GM23338 (cell line): ENCODE measurements at regions not wholly inside any gene's neighbourhood (a gene's known extent, or its start where the extent isn't known, plus 50 kb on each side); places are given as distances from the start of the nearest gene placed in this dataset.

Experiments used
- ATAC-seq: fragments of 200-7000 bp; cut with Tn5 transposase; 3 replicates; pipeline ENCODE4 v1.9.1; 2020
- DNase-seq: peaks from one replicate; pipeline ENCODE4 v3.0.0-alpha.2; 2015; ENCODE audit warnings: low spot score
- H2AFZ ChIP-seq: fragments of 200-600 bp; sonication (generic); 2 replicates; pipeline ENCODE4 v1.8.0; 2016; ENCODE audit warnings: antibody characterized with exemption, mild to moderate bottlenecking, moderate library complexity
- H3F3A ChIP-seq: fragments of 200-600 bp; sonication (generic); replicated peaks from 2 replicates; pipeline ENCODE4 v1.8.0; 2017; ENCODE audit warnings: antibody characterized with exemption, mixed run types, low read depth
- H3K27ac ChIP-seq: fragments of 200-600 bp; sonication (generic); 2 replicates; pipeline ENCODE4 v1.6.1; 2016; ENCODE audit warnings: low read depth
- H3K27me3 ChIP-seq: fragments of 200-600 bp; sonication (generic); 2 replicates; pipeline ENCODE4 v1.8.0; 2016; ENCODE audit warnings: mild to moderate bottlenecking, mixed run types, moderate library complexity; ENCODE audit not compliant: insufficient read depth
- H3K36me3 ChIP-seq: fragments of 200-600 bp; sonication (generic); 2 replicates; pipeline ENCODE4 v1.8.0; 2016; ENCODE audit warnings: mild to moderate bottlenecking; ENCODE audit not compliant: insufficient read depth
- H3K4me1 ChIP-seq: fragments of 200-600 bp; sonication (generic); 2 replicates; pipeline ENCODE4 v1.8.0; 2016; ENCODE audit warnings: mild to moderate bottlenecking, moderate library complexity; ENCODE audit not compliant: insufficient read depth
- H3K4me2 ChIP-seq: fragments of 200-600 bp; sonication (generic); 2 replicates; pipeline ENCODE4 v1.7.1; 2017; ENCODE audit warnings: mixed run types
- H3K4me3 ChIP-seq: fragments of 200-600 bp; sonication (generic); 2 replicates; pipeline ENCODE4 v1.6.1; 2016; ENCODE audit warnings: mixed run types
- H3K79me2 ChIP-seq: fragments of 200-600 bp; sonication (generic); replicated peaks from 2 replicates; pipeline ENCODE4 v1.8.0; 2017; ENCODE audit warnings: mild to moderate bottlenecking; ENCODE audit not compliant: insufficient read depth
- H3K9me2 ChIP-seq: fragments of 200-600 bp; sonication (generic); 2 replicates; pipeline ENCODE4 v1.8.0; 2017; ENCODE audit not compliant: insufficient read depth
- H4K20me1 ChIP-seq: fragments of 200-600 bp; sonication (generic); replicated peaks from 2 replicates; pipeline ENCODE4 v1.8.0; 2017; ENCODE audit warnings: mild to moderate bottlenecking; ENCODE audit not compliant: insufficient read depth
- H3K27ac Mint-ChIP-seq: 2 replicates; pipeline ENCODE4 v1.8.0; 2020; ENCODE audit warnings: inconsistent platforms, mild to moderate bottlenecking, moderate library complexity, mixed read lengths
- H3K27me3 Mint-ChIP-seq: 3 replicates; pipeline ENCODE4 v1.8.0; 2022; ENCODE audit warnings: low read depth, mild to moderate bottlenecking, moderate library complexity, mixed read lengths, inconsistent platforms; ENCODE audit not compliant: insufficient read depth, poor library complexity
- H3K36me3 Mint-ChIP-seq: 3 replicates; pipeline ENCODE4 v1.8.0; 2021; ENCODE audit warnings: low read depth, mild to moderate bottlenecking, inconsistent platforms, moderate library complexity, mixed read lengths
- H3K4me1 Mint-ChIP-seq: 3 replicates; pipeline ENCODE4 v1.8.0; 2020; ENCODE audit warnings: mild to moderate bottlenecking, inconsistent platforms, mixed read lengths
- H3K4me3 Mint-ChIP-seq: 3 replicates; pipeline ENCODE4 v1.8.0; 2021; ENCODE audit warnings: moderate library complexity, mild to moderate bottlenecking, inconsistent platforms, mixed read lengths
- H3K9me3 Mint-ChIP-seq: 3 replicates; pipeline ENCODE4 v1.8.0; 2020; ENCODE audit warnings: moderate library complexity, mild to moderate bottlenecking, inconsistent platforms, mixed read lengths
- CREB1 ChIP-seq: fragments of 250-450 bp; sonication (Bioruptor Pico); IDR thresholded peaks from 2 replicates; pipeline ENCODE4 v1.5.0; 2020; ENCODE audit warnings: low read depth, mild to moderate bottlenecking, moderate library complexity
- EZH2 ChIP-seq: fragments of 200-600 bp; sonication (generic); IDR thresholded peaks from one replicate; pipeline ENCODE4 v1.8.0; 2017; ENCODE audit warnings: antibody characterized with exemption, mild to moderate bottlenecking, low read depth; ENCODE audit not compliant: unreplicated experiment
- EZH2phosphoT487 ChIP-seq: fragments of 200-600 bp; sonication (generic); IDR thresholded peaks from one replicate; pipeline ENCODE4 v1.8.1; 2018; ENCODE audit warnings: antibody characterized with exemption; ENCODE audit not compliant: unreplicated experiment
- JUNB ChIP-seq: IDR thresholded peaks from one replicate; pipeline ENCODE4 v1.6.1; 2016; ENCODE audit warnings: antibody characterized with exemption; ENCODE audit not compliant: unreplicated experiment
- NANOG ChIP-seq: IDR thresholded peaks from 2 replicates; pipeline ENCODE4 v1.6.1; 2016; ENCODE audit warnings: antibody characterized with exemption, borderline replicate concordance
- POLR2AphosphoS5 ChIP-seq: IDR thresholded peaks from 2 replicates; pipeline ENCODE4 v1.6.1; 2016; ENCODE audit warnings: antibody characterized with exemption, low read depth
- STAT1 ChIP-seq: IDR thresholded peaks from one replicate; pipeline ENCODE4 v1.6.1; 2016; ENCODE audit warnings: antibody characterized with exemption; ENCODE audit not compliant: unreplicated experiment
- ZNF114 ChIP-seq: fragments of 250-450 bp; sonication (Bioruptor Pico); IDR thresholded peaks from 2 replicates; pipeline ENCODE4 v1.5.0; 2020; ENCODE audit warnings: mild to moderate bottlenecking, moderate library complexity
- ZNF331 ChIP-seq: fragments of 250-450 bp; sonication (Bioruptor Pico); IDR thresholded peaks from 2 replicates; pipeline ENCODE4 v1.5.0; 2020; ENCODE audit warnings: low read depth, mild to moderate bottlenecking, moderate library complexity
- TF ChIP-seq, protein P1 (sequence below): fragments of 250-450 bp; sonication (Bioruptor Pico); IDR thresholded peaks from 2 replicates; pipeline ENCODE4 v1.5.0; 2020; ENCODE audit warnings: mild to moderate bottlenecking, moderate library complexity
- TF ChIP-seq, protein P2 (sequence below): IDR thresholded peaks from 2 replicates; pipeline ENCODE4 v1.6.1; 2016; ENCODE audit warnings: antibody characterized with exemption
- TF ChIP-seq, protein P3 (sequence below), 2 experiments: fragments of 200-600 bp in 1 of 2; sonication (generic) in 1 of 2; conservative IDR thresholded peaks; 2 replicates each; pipeline versions ENCODE4 v1.5.1 to v1.6.1; 2016 to 2017; ENCODE audit warnings: antibody characterized with exemption in 2 of 2, low read depth in 2 of 2, mild to moderate bottlenecking in 2 of 2, moderate library complexity in 1 of 2
- TF ChIP-seq, protein P4 (sequence below): IDR thresholded peaks from one replicate; pipeline ENCODE4 v1.6.1; 2018; ENCODE audit warnings: antibody characterized with exemption; ENCODE audit not compliant: unreplicated experiment

DNA sequence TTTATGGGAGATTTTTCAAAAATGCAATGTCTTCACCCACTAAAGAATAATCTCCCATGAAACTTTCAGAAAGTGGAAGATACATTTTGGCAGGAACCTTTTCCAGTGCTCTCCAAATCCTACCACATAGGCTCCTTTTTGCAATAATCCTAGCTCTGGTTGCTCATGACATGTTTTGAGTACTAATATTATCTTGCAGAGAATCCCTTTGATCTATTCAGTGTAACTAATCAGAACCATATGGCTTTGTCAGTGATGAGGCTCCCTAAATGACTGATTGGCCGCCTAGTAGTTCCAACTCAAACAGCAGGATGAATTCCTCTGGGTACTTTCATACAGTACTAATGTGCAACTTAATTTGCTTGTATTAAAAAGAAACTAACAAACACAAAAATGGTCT is 544.0 kb upstream of the FAM98A start:
- DNase-seq (no peak), ATAC-seq (no peak)
- Histone ChIP-seq H3K4me2 (no peak overlapping the region), H3K4me1 (no peaks in the 10 kb centered on the region), H3K36me3 (no peaks in the 10 kb centered on the region; the same call in 1 of the 2 replicates), H2AFZ (no peak overlapping the region), H3K9me2 (0 out of 2 replicates have a peak, but pooled peaks cover 3% of the 10 kb centered on the region), H3F3A (no peaks in the 10 kb centered on the region), H3K27ac (no peak overlapping the region), H3K79me2 (no peaks in the 10 kb centered on the region), H3K27me3 (no peaks in the 10 kb centered on the region), H4K20me1 (no peaks in the 10 kb centered on the region), H3K4me3 (no peak overlapping the region)
- no peaks in the 10 kb centered on the region for H3K27me3 Mint-ChIP-seq
- no peak overlapping the region for H3K27ac Mint-ChIP-seq
- H3K4me1 Mint-ChIP-seq = no peaks in the 10 kb centered on the region
- peaks cover 52% of the 10 kb centered on the region for H3K9me3 Mint-ChIP-seq
- TF ChIP-seq, protein P1, sequence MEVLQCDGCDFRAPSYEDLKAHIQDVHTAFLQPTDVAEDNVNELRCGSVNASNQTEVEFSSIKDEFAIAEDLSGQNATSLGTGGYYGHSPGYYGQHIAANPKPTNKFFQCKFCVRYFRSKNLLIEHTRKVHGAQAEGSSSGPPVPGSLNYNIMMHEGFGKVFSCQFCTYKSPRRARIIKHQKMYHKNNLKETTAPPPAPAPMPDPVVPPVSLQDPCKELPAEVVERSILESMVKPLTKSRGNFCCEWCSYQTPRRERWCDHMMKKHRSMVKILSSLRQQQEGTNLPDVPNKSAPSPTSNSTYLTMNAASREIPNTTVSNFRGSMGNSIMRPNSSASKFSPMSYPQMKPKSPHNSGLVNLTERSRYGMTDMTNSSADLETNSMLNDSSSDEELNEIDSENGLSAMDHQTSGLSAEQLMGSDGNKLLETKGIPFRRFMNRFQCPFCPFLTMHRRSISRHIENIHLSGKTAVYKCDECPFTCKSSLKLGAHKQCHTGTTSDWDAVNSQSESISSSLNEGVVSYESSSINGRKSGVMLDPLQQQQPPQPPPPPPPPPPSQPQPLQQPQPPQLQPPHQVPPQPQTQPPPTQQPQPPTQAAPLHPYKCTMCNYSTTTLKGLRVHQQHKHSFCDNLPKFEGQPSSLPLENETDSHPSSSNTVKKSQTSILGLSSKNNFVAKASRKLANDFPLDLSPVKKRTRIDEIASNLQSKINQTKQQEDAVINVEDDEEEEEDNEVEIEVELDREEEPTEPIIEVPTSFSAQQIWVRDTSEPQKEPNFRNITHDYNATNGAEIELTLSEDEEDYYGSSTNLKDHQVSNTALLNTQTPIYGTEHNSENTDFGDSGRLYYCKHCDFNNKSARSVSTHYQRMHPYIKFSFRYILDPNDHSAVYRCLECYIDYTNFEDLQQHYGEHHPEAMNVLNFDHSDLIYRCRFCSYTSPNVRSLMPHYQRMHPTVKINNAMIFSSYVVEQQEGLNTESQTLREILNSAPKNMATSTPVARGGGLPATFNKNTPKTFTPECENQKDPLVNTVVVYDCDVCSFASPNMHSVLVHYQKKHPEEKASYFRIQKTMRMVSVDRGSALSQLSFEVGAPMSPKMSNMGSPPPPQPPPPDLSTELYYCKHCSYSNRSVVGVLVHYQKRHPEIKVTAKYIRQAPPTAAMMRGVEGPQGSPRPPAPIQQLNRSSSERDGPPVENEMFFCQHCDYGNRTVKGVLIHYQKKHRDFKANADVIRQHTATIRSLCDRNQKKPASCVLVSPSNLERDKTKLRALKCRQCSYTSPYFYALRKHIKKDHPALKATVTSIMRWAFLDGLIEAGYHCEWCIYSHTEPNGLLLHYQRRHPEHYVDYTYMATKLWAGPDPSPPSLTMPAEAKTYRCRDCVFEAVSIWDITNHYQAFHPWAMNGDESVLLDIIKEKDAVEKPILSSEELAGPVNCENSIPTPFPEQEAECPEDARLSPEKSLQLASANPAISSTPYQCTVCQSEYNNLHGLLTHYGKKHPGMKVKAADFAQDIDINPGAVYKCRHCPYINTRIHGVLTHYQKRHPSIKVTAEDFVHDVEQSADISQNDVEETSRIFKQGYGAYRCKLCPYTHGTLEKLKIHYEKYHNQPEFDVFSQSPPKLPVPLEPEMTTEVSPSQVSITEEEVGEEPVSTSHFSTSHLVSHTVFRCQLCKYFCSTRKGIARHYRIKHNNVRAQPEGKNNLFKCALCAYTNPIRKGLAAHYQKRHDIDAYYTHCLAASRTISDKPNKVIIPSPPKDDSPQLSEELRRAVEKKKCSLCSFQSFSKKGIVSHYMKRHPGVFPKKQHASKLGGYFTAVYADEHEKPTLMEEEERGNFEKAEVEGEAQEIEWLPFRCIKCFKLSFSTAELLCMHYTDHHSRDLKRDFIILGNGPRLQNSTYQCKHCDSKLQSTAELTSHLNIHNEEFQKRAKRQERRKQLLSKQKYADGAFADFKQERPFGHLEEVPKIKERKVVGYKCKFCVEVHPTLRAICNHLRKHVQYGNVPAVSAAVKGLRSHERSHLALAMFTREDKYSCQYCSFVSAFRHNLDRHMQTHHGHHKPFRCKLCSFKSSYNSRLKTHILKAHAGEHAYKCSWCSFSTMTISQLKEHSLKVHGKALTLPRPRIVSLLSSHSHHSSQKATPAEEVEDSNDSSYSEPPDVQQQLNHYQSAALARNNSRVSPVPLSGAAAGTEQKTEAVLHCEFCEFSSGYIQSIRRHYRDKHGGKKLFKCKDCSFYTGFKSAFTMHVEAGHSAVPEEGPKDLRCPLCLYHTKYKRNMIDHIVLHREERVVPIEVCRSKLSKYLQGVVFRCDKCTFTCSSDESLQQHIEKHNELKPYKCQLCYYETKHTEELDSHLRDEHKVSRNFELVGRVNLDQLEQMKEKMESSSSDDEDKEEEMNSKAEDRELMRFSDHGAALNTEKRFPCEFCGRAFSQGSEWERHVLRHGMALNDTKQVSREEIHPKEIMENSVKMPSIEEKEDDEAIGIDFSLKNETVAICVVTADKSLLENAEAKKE = no peak
- TF ChIP-seq ZNF331 (no peak), STAT1 (no peak), NANOG (no peak), JUNB (no peak), ZNF114 (CRISPR knock-in tag) (no peak), CREB1 (no peak), EZH2 (no peak), POLR2AphosphoS5 (no peak), EZH2phosphoT487 (no peak)
- TF ChIP-seq, protein P2, sequence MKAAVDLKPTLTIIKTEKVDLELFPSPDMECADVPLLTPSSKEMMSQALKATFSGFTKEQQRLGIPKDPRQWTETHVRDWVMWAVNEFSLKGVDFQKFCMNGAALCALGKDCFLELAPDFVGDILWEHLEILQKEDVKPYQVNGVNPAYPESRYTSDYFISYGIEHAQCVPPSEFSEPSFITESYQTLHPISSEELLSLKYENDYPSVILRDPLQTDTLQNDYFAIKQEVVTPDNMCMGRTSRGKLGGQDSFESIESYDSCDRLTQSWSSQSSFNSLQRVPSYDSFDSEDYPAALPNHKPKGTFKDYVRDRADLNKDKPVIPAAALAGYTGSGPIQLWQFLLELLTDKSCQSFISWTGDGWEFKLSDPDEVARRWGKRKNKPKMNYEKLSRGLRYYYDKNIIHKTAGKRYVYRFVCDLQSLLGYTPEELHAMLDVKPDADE = no peak
- TF ChIP-seq, protein P3, sequence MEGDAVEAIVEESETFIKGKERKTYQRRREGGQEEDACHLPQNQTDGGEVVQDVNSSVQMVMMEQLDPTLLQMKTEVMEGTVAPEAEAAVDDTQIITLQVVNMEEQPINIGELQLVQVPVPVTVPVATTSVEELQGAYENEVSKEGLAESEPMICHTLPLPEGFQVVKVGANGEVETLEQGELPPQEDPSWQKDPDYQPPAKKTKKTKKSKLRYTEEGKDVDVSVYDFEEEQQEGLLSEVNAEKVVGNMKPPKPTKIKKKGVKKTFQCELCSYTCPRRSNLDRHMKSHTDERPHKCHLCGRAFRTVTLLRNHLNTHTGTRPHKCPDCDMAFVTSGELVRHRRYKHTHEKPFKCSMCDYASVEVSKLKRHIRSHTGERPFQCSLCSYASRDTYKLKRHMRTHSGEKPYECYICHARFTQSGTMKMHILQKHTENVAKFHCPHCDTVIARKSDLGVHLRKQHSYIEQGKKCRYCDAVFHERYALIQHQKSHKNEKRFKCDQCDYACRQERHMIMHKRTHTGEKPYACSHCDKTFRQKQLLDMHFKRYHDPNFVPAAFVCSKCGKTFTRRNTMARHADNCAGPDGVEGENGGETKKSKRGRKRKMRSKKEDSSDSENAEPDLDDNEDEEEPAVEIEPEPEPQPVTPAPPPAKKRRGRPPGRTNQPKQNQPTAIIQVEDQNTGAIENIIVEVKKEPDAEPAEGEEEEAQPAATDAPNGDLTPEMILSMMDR (conservative IDR thresholded peaks at IDR 0.05; ENCODE audit: low read depth in 2 of 2) = no peak
- TF ChIP-seq, protein P4, sequence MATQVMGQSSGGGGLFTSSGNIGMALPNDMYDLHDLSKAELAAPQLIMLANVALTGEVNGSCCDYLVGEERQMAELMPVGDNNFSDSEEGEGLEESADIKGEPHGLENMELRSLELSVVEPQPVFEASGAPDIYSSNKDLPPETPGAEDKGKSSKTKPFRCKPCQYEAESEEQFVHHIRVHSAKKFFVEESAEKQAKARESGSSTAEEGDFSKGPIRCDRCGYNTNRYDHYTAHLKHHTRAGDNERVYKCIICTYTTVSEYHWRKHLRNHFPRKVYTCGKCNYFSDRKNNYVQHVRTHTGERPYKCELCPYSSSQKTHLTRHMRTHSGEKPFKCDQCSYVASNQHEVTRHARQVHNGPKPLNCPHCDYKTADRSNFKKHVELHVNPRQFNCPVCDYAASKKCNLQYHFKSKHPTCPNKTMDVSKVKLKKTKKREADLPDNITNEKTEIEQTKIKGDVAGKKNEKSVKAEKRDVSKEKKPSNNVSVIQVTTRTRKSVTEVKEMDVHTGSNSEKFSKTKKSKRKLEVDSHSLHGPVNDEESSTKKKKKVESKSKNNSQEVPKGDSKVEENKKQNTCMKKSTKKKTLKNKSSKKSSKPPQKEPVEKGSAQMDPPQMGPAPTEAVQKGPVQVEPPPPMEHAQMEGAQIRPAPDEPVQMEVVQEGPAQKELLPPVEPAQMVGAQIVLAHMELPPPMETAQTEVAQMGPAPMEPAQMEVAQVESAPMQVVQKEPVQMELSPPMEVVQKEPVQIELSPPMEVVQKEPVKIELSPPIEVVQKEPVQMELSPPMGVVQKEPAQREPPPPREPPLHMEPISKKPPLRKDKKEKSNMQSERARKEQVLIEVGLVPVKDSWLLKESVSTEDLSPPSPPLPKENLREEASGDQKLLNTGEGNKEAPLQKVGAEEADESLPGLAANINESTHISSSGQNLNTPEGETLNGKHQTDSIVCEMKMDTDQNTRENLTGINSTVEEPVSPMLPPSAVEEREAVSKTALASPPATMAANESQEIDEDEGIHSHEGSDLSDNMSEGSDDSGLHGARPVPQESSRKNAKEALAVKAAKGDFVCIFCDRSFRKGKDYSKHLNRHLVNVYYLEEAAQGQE = no peak
- no peak overlapping the region for H3K4me3 Mint-ChIP-seq
- peaks cover 17% of the 10 kb centered on the region for H3K36me3 Mint-ChIP-seq
